Panc1 (cell line): ENCODE measurements at regions not wholly inside any gene's neighbourhood (a gene's known extent, or its start where the extent isn't known, plus 50 kb on each side); places are given as distances from the start of the nearest gene placed in this dataset.

Source experiments
- ATAC-seq: fragments of 200-7000 bp; cut with Tn5 transposase; 2 replicates; pipeline ENCODE4 v1.9.1; 2020; ENCODE audit warnings: mild to moderate bottlenecking, moderate library complexity
- BruUV-seq: library from RNA; stranded (reverse); fragments of 400-500 nt; replicated peaks from 2 replicates; lab custom pipeline; 2021; lab: Mats Ljungman, UMichigan
- CTCF ChIA-PET: fragments of 300-600 bp; sonication (Branson Sonifier 250); formaldehyde crosslinking; loops from one replicate; lab custom pipeline; 2022; ENCODE audit warnings: antibody characterized with exemption; lab: Charles Lee
- POLR2A ChIA-PET: fragments of 300-600 bp; sonication (Branson Sonifier 250); formaldehyde crosslinking; loops from one replicate; lab custom pipeline; 2022; ENCODE audit warnings: antibody characterized with exemption; lab: Charles Lee
- DNase-seq: peaks from one replicate; pipeline ENCODE4 v3.0.0-alpha.2; 2010; ENCODE audit warnings: low read depth, low spot score
- H3K27ac ChIP-seq: 2 replicates; pipeline ENCODE4 v1.5.1; 2011; ENCODE audit warnings: mild to moderate bottlenecking, low read length, inconsistent platforms
- H3K27me3 ChIP-seq: fragments of 200-500 bp; sonication (Bioruptor generic); 2 replicates; pipeline ENCODE4 v1.6.0; 2014; ENCODE audit warnings: low read length, inconsistent platforms; ENCODE audit not compliant: control insufficient read depth, insufficient read depth
- H3K36me3 ChIP-seq: fragments of 200-500 bp; sonication (Bioruptor generic); 2 replicates; pipeline ENCODE4 v1.5.1; 2014; ENCODE audit warnings: inconsistent platforms, mild to moderate bottlenecking, low read length, moderate library complexity; ENCODE audit not compliant: control insufficient read depth, insufficient read depth
- H3K4me1 ChIP-seq: 2 replicates; pipeline ENCODE4 v1.5.1; 2011; ENCODE audit warnings: inconsistent platforms, mild to moderate bottlenecking, low read length, moderate library complexity; ENCODE audit not compliant: control insufficient read depth, insufficient read depth
- H3K4me3 ChIP-seq, 2 experiments: 2 replicates each; pipeline ENCODE4 v1.5.1; 2011 to 2012; ENCODE audit warnings: low read depth in 2 of 2, low read length in 2 of 2, mild to moderate bottlenecking in 2 of 2, inconsistent platforms in 1 of 2, moderate library complexity in 1 of 2
- H3K9me3 ChIP-seq: fragments of 200-500 bp; sonication (Bioruptor generic); 2 replicates; pipeline ENCODE4 v1.5.1; 2014; ENCODE audit warnings: low read depth, mild to moderate bottlenecking, inconsistent platforms, low read length, moderate library complexity; ENCODE audit not compliant: control insufficient read depth, insufficient read depth
- CTCF ChIP-seq: fragments of 450-650 bp; IDR thresholded peaks from 2 replicates; pipeline ENCODE4 v1.5.1; 2017; ENCODE audit warnings: mild to moderate bottlenecking
- POLR2AphosphoS5 ChIP-seq: IDR thresholded peaks from 2 replicates; pipeline ENCODE4 v1.6.1; 2012; ENCODE audit warnings: mild to moderate bottlenecking, low read depth, low read length, moderate library complexity
- REST ChIP-seq, 2 experiments: IDR thresholded peaks; 2 replicates each; pipeline ENCODE4 v1.6.1; 2011 to 2012; ENCODE audit warnings: low read depth in 2 of 2, control low read depth in 1 of 2, low read length in 1 of 2, mild to moderate bottlenecking in 1 of 2, moderate library complexity in 1 of 2; ENCODE audit not compliant: insufficient read depth in 1 of 2
- SIN3A ChIP-seq: IDR thresholded peaks from 2 replicates; pipeline ENCODE4 v1.6.1; 2012; ENCODE audit warnings: low read depth, mild to moderate bottlenecking, low read length, moderate library complexity, borderline replicate concordance; ENCODE audit not compliant: insufficient read depth
- TCF7L2 ChIP-seq: IDR thresholded peaks from 2 replicates; pipeline ENCODE4 v1.6.1; 2011; ENCODE audit warnings: mild to moderate bottlenecking, low read depth, low read length, inconsistent platforms
- in situ Hi-C: cut with HindIII; loops from 2 replicates; pipeline ENCODE4 v1.10.0; 2016; ENCODE audit warnings: low sequenced_read_pairs, low pct_unique_long_range_greater_than_20kb
- intact Hi-C: fragments of 100-400 bp; cut with micrococcal nuclease; formaldehyde crosslinking; loops from one replicate; pipeline ENCODE4 v1.10.0; 2022; ENCODE audit not compliant: unreplicated experiment

GRCh38 chr4:182124359-182124758 lies 118.8 kb upstream of the TENM3 start:
- intact Hi-C loops, result no loop called here
- H3K27ac ChIP-seq, result no peak overlapping the region
- ATAC-seq (no peak), DNase-seq (no peak)
- no TSS peak for BruUV-seq
- CTCF ChIA-PET, result no interaction called here
- no peak for TF ChIP-seq POLR2AphosphoS5
- no peak for TF ChIP-seq CTCF
- no peak for TF ChIP-seq SIN3A
- TF ChIP-seq REST (IDR thresholded peaks at IDR 0.05; ENCODE audit: insufficient read depth in 1 of 2, low read depth in 2 of 2, low read length in 1 of 2), result no peak
- TF ChIP-seq TCF7L2, result no peak
- POLR2A ChIA-PET, result no interaction called here
- H3K4me1 ChIP-seq, result no peaks in the 10 kb centered on the region
- H3K36me3 ChIP-seq, result no peaks in the 10 kb centered on the region
- H3K27me3 ChIP-seq, result no peaks in the 10 kb centered on the region
- no peak overlapping the region for H3K4me3 ChIP-seq
- H3K9me3 ChIP-seq, result no peaks in the 10 kb centered on the region
- in situ Hi-C loops, result no loop called here

- Histone ChIP-seq H3K27ac (no peak overlapping the region), H3K27me3 (no peaks in the 10 kb centered on the region), H3K36me3 (no peaks in the 10 kb centered on the region), H3K4me1 (no peaks in the 10 kb centered on the region), H3K4me3 (no peak overlapping the region), H3K9me3 (no peaks in the 10 kb centered on the region)
- intact Hi-C loops, result no loop called here
- ChIA-PET POLR2A (no interaction called here), CTCF (no interaction called here)
- in situ Hi-C loops, result no loop called here
- TF ChIP-seq TCF7L2 (no peak), REST (IDR thresholded peaks at IDR 0.05; ENCODE audit: insufficient read depth in 1 of 2, low read depth in 2 of 2, low read length in 1 of 2) (no peak), POLR2AphosphoS5 (no peak), CTCF (no peak), SIN3A (no peak)
- ATAC-seq (no peak), DNase-seq (no peak)
- no TSS peak for BruUV-seq
Measured at GRCh38 chr4:182126096-182126495, 117.1 kb upstream of the TENM3 start.
